GM13976 (cell line): ENCODE measurements at regions not wholly inside any gene's neighbourhood (a gene's known extent, or its start where the extent isn't known, plus 50 kb on each side); places are given as distances from the start of the nearest gene placed in this dataset.

ENCODE experiments used
- DNase-seq: peaks from one replicate; pipeline ENCODE4 v3.0.0; 2012; ENCODE audit warnings: low spot score
- CTCF ChIP-seq: IDR thresholded peaks from 2 replicates; pipeline ENCODE4 v1.5.1; 2012; ENCODE audit warnings: borderline replicate concordance, mild to moderate bottlenecking; ENCODE audit not compliant: insufficient read depth; ENCODE audit errors: extremely low read depth, missing control alignments, control extremely low read depth
- in situ Hi-C: fragments of 300-500 bp; cut with MboI; formaldehyde crosslinking; loops from one replicate; pipeline ENCODE4 v1.12.0; 2022; ENCODE audit warnings: low sequenced_read_pairs, mixed read lengths, inconsistent platforms; ENCODE audit not compliant: unreplicated experiment

- no peak for TF ChIP-seq CTCF
- in situ Hi-C loops, result no loop called here
- no peak for DNase-seq
Observed at GRCh38 chr2:16179701-16180416, 239.5 kb downstream of the MYCN start.

- DNase-seq, result no peak
- in situ Hi-C loops, result no loop called here
Observed at GRCh38 chr2:16178551-16179130, 238.3 kb downstream of the MYCN start.

GRCh38 chr2:16177671-16178180 is 237.4 kb downstream of the MYCN start:
- TF ChIP-seq CTCF, result no peak
- DNase-seq, result no peak
- in situ Hi-C loops, result no loop called here

More at GRCh38 chr2:16178551-16179130, 238.3 kb downstream of the MYCN start:
- no peak for TF ChIP-seq CTCF

GRCh38 chr2:16176971-16177480 is 236.7 kb downstream of the MYCN start:
- no peak for DNase-seq
- in situ Hi-C loops, result no loop called here
- TF ChIP-seq CTCF, result no peak

- in situ Hi-C loops, result no loop called here
- no peak for DNase-seq
- no peak for TF ChIP-seq CTCF
Observed at GRCh38 chr2:16175247-16175825, 235.0 kb downstream of the MYCN start.

GRCh38 chr2:16174693-16175045 is 234.3 kb downstream of the MYCN start:
- DNase-seq, result no peak
- in situ Hi-C loops, result no loop called here
- no peak for TF ChIP-seq CTCF
